ENCODE measurements at regions not wholly inside any gene's neighbourhood (a gene's known extent, or its start where the extent isn't known, plus 50 kb on each side); places are given as distances from the start of the nearest gene placed in this dataset.
"Not testable (repeated sequence)": the region's sequence is repeated elsewhere in the genome, so short reads cannot be mapped to it uniquely, and the experiment has no call there.

DNA sequence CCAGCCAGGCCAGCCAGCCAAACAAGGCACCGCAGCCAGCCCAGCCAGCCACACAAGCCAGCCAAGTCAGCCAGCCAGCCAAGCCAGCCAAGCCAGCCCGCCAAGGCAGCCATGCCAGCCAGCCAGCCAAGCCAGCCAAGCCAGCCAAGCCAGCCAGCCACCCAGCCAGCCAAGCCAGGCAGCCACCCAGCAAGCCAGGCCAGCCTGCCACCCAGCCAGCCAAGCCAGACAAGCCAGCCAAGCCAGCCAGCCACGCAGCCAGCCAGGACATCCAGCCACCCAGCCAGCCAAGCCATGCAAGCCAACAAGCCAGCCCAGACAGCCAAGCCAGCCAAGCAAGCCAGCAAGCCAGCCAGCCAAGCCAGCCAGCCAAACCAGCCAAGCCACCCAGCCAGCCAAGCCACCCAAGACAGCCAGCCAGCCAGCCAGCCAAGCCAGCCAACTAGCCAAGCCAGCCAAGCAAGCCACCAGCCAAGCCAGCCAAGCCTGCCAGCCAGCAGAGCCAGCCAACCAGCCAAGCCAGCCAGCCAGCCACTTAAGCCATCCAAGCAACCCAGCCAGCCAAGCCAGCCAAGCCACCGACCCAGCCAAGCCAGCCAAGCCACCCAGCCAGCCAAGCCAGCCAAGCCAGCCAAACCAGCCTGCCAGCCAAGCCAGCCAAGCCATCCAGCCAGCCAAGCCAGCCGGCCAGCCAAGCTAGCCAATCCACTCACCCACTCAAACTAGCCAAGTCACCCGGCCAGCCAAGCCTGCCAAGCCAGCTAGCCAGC, 341.3 kb upstream of the PLGLB2 start:
- H3K27me3 Mint-ChIP-seq; DNase-seq; H3K27ac Mint-ChIP-seq; ATAC-seq; H3K4me3 Mint-ChIP-seq; intact Hi-C loops (cut with micrococcal nuclease); CTCF ChIA-PET; H3K36me3 Mint-ChIP-seq (ENCODE audit: low read depth); POLR2A ChIA-PET; H3K4me1 Mint-ChIP-seq (ENCODE audit: low read depth); H3K9me3 Mint-ChIP-seq: not testable (repeated sequence)

GRCh38 chr2:87409601-87410000, 338.3 kb upstream of the PLGLB2 start:
- POLR2A ChIA-PET; ATAC-seq; H3K4me1 Mint-ChIP-seq (ENCODE audit: low read depth); H3K27me3 Mint-ChIP-seq; H3K27ac Mint-ChIP-seq; H3K9me3 Mint-ChIP-seq; H3K4me3 Mint-ChIP-seq; CTCF ChIA-PET; DNase-seq; intact Hi-C loops (cut with micrococcal nuclease); H3K36me3 Mint-ChIP-seq (ENCODE audit: low read depth): not testable (repeated sequence)

- intact Hi-C loops (cut with micrococcal nuclease); H3K9me3 Mint-ChIP-seq; H3K27me3 Mint-ChIP-seq; H3K27ac Mint-ChIP-seq; ATAC-seq; H3K4me3 Mint-ChIP-seq; H3K4me1 Mint-ChIP-seq (ENCODE audit: low read depth); POLR2A ChIA-PET; CTCF ChIA-PET; DNase-seq; H3K36me3 Mint-ChIP-seq (ENCODE audit: low read depth): not testable (repeated sequence)
Observed at GRCh38 chr2:87410371-87410770, 337.5 kb upstream of the PLGLB2 start.

GRCh38 chr2:87412036-87412820, 335.7 kb upstream of the PLGLB2 start:
- intact Hi-C loops (cut with micrococcal nuclease); DNase-seq; POLR2A ChIA-PET; H3K4me3 Mint-ChIP-seq; H3K9me3 Mint-ChIP-seq; ATAC-seq; H3K36me3 Mint-ChIP-seq (ENCODE audit: low read depth); H3K27ac Mint-ChIP-seq; H3K27me3 Mint-ChIP-seq; CTCF ChIA-PET; H3K4me1 Mint-ChIP-seq (ENCODE audit: low read depth): not testable (repeated sequence)

DNA sequence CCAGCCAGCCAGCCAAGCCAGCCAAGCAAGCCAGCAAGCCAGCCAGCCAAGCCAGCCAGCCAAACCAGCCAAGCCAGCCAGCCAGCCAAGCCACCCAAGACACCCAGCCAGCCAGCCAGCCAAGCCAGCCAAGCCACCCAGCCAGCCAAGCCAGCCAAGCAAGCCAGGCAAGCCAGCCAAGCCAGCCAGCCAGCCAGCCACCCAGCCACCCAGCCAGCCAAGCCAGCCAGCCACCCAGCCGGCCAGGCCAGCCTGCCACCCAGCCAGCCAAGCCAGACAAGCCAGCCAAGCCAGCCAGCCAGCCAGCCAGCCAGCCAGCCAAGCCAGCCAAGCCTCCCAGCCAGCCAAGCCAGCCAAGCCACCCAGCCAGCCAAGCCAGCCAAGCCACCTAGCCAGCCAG, 333.6 kb upstream of the PLGLB2 start:
- POLR2A ChIA-PET; H3K36me3 Mint-ChIP-seq (ENCODE audit: low read depth); H3K9me3 Mint-ChIP-seq; H3K27ac Mint-ChIP-seq; CTCF ChIA-PET; DNase-seq; intact Hi-C loops (cut with micrococcal nuclease); H3K4me1 Mint-ChIP-seq (ENCODE audit: low read depth); H3K27me3 Mint-ChIP-seq; H3K4me3 Mint-ChIP-seq; ATAC-seq: not testable (repeated sequence)

DNA sequence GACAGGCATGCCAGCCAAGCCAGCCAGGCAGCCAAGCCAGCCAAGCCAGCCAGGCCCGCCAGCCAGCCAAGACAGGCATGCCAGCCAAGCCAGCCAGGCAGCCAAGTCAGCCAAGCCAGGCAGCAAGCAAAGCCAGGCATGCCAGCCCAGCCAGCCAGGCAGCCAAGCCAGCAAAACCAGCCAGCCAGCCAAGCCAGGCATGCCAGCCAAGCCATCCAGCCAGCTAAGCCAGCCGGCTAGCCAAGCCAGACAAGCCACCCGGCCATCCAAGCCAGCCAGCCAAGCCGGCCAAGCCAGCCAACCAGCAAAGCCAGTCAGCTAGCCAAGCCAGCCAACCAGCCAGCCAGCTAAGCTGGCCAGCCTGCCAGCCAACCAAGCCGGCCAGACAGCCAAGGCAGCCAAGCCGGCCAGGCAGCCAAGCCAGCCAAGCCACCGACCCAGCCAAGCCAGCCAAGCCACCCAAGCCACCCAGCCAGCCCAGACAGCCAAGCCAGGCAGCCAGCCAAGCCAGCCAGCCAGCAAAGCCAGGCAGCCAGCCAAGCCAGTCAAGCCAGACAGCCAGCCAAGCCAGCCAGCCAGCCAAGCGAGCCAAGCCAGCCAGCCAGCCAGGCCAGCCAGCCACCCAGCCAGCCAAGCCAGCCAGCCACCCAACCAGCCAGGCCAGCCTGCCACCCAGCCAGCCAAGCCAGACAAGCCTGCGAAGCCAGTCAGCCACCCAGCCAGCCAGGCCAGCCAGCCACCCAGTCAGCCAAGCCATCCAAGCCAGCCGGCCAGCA, 332.9 kb upstream of the PLGLB2 start:
- intact Hi-C loops (cut with micrococcal nuclease); H3K36me3 Mint-ChIP-seq (ENCODE audit: low read depth); H3K27me3 Mint-ChIP-seq; CTCF ChIA-PET; DNase-seq; H3K27ac Mint-ChIP-seq; POLR2A ChIA-PET; H3K4me3 Mint-ChIP-seq; ATAC-seq; H3K9me3 Mint-ChIP-seq; H3K4me1 Mint-ChIP-seq (ENCODE audit: low read depth): not testable (repeated sequence)

DNA sequence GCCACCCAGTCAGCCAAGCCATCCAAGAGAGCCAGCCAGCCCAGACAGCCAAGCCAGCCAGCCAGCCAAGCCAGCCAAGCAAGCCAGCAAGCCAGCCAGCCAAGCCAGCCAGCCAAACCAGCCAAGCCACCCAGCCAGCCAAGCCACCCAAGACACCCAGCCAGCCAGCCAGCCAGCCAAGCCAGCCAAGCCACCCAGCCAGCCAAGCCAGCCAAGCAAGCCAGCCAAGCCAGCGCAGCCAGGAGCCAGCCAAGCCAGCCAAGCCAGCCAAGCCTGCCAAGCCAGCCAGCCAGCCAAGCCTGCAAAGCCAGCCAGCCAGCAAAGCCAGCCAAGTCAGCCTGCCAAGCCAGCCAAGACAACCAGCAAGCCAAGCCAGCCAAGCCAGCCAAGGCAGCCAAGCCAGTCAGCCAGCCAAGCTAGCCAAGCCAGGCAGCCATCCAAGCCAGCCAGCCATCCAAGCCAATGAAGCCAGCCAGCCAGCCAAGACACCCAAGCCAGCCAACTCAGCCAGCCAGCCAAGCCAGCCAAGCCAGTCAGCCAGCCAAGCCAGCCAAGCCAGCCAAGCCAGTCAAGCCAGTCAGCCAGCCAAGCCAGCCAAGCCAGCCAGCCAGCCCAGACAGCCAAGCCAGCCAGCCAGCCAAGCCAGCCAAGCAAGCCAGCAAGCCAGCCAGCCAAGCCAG, 332.2 kb upstream of the PLGLB2 start:
- DNase-seq; H3K27ac Mint-ChIP-seq; H3K4me1 Mint-ChIP-seq (ENCODE audit: low read depth); ATAC-seq; H3K36me3 Mint-ChIP-seq (ENCODE audit: low read depth); H3K4me3 Mint-ChIP-seq; CTCF ChIA-PET; H3K9me3 Mint-ChIP-seq; H3K27me3 Mint-ChIP-seq; POLR2A ChIA-PET; intact Hi-C loops (cut with micrococcal nuclease): not testable (repeated sequence)

DNA sequence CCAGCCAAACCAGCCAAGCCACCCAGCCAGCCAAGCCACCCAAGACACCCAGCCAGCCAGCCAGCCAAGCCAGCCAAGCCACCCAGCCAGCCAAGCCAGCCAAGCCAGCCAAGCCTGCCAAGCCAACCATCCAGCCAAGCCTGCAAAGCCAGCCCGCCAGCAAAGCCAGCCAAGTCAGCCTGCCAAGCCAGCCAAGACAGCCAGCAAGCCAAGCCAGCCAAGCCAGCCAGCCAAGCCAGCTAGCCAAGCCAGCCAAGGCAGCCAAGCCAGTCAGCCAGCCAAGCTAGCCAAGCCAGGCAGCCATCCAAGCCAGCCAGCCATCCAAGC, 331.7 kb upstream of the PLGLB2 start:
- ATAC-seq; H3K36me3 Mint-ChIP-seq (ENCODE audit: low read depth); intact Hi-C loops (cut with micrococcal nuclease); POLR2A ChIA-PET; CTCF ChIA-PET; H3K9me3 Mint-ChIP-seq; H3K4me3 Mint-ChIP-seq; H3K27ac Mint-ChIP-seq; H3K27me3 Mint-ChIP-seq; DNase-seq; H3K4me1 Mint-ChIP-seq (ENCODE audit: low read depth): not testable (repeated sequence)

GRCh38 chr2:87417147-87417546, 330.7 kb upstream of the PLGLB2 start:
- H3K4me3 Mint-ChIP-seq; H3K9me3 Mint-ChIP-seq; H3K36me3 Mint-ChIP-seq (ENCODE audit: low read depth); H3K4me1 Mint-ChIP-seq (ENCODE audit: low read depth); ATAC-seq; intact Hi-C loops (cut with micrococcal nuclease); H3K27me3 Mint-ChIP-seq; H3K27ac Mint-ChIP-seq; POLR2A ChIA-PET; CTCF ChIA-PET; DNase-seq: not testable (repeated sequence)

DNA sequence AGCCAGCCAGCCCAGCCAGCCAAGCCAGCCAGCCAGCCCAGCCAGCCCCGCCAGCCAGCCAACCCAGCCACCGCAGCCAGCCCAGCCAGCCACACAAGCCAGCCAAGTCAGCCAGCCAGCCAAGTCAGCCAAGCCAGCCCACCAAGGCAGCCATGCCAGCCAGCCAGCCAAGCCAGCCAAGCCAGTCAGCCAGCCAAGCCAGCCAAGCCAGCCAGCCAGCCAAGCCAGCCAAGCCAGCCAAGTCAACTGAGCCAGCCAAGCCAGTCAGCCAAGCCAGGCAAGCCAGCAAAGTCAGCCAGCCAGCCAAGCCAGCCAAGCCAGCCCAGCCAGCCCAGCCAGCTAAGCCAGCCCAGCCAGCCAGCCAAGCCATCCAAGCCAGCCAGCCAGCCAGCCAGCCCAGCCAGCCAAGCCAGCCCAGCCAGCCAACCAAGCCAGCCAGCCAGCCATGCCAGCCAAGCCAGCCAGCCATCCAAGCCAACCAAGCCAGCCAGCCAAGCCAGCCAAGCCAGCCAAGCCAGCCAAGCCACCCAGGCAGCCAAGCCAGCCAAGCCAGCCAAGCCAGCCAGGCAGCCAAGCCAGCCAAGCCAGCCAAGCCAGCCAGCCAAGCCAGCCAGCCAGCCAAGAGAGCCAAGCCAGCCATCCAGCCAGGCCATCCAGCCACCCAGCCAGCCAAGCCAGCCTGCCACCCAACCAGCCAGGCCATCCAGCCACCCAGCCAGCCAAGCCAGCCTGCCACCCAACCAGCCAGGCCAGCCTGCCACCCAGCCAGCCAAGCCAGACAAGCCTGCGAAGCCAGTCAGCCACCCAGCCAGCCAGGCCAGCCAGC, 329.9 kb upstream of the PLGLB2 start:
- H3K4me1 Mint-ChIP-seq (ENCODE audit: low read depth); H3K9me3 Mint-ChIP-seq; H3K27ac Mint-ChIP-seq; CTCF ChIA-PET; intact Hi-C loops (cut with micrococcal nuclease); DNase-seq; H3K27me3 Mint-ChIP-seq; POLR2A ChIA-PET; ATAC-seq; H3K36me3 Mint-ChIP-seq (ENCODE audit: low read depth); H3K4me3 Mint-ChIP-seq: not testable (repeated sequence)
